SK-N-SH (cell line): ENCODE measurements at regions not wholly inside any gene's neighbourhood (a gene's known extent, or its start where the extent isn't known, plus 50 kb on each side); places are given as distances from the start of the nearest gene placed in this dataset.

Experiments
- ELF1 ChIP-seq: IDR thresholded peaks from 2 replicates; pipeline ENCODE4 v1.4.0; 2012
- EP300 ChIP-seq, 2 experiments: IDR thresholded peaks; 2 replicates each; pipeline versions ENCODE4 v1.4.0 to v1.6.1; 2012; ENCODE audit warnings: borderline replicate concordance in 1 of 2, low read depth in 1 of 2, low read length in 1 of 2
- MXI1 ChIP-seq: IDR thresholded peaks from 2 replicates; pipeline ENCODE4 v1.6.1; 2012; ENCODE audit warnings: mild to moderate bottlenecking, low read depth, low read length, improper control_type of control experiment
- TF ChIP-seq, protein P1 (sequence below): fragments of 200-600 bp; sonication (generic); IDR thresholded peaks from 2 replicates; pipeline ENCODE4 v1.6.1; 2017; ENCODE audit warnings: antibody characterized with exemption, mild to moderate bottlenecking, moderate library complexity

DNA sequence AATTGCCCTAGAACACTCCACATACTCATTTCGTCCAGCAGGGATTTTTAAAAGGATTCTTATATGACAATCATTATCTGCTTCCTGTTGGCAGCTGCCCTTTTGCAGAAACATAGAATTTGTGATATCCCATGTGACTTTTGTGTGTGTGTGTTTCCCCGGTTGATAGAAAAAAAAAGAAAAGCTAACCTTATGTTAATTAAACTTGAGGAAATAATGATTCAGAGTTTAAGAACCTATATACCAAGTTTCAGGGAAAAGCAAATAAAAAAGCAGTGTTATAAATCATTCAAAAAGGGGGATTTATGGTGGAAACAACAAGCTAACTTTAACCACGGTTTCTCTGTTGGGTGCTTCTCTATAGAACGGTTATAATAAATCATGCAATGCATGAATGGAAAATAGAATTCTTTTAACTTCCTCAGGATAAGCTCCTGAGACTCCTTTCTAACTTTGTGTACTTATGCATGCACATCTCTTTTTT is 826.9 kb upstream of the EYS start:
- no peak for TF ChIP-seq MXI1
- TF ChIP-seq, protein P1, sequence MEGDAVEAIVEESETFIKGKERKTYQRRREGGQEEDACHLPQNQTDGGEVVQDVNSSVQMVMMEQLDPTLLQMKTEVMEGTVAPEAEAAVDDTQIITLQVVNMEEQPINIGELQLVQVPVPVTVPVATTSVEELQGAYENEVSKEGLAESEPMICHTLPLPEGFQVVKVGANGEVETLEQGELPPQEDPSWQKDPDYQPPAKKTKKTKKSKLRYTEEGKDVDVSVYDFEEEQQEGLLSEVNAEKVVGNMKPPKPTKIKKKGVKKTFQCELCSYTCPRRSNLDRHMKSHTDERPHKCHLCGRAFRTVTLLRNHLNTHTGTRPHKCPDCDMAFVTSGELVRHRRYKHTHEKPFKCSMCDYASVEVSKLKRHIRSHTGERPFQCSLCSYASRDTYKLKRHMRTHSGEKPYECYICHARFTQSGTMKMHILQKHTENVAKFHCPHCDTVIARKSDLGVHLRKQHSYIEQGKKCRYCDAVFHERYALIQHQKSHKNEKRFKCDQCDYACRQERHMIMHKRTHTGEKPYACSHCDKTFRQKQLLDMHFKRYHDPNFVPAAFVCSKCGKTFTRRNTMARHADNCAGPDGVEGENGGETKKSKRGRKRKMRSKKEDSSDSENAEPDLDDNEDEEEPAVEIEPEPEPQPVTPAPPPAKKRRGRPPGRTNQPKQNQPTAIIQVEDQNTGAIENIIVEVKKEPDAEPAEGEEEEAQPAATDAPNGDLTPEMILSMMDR = no peak
- no peak for TF ChIP-seq EP300 (IDR thresholded peaks at IDR 0.05; ENCODE audit: borderline replicate concordance in 1 of 2, low read depth in 1 of 2, low read length in 1 of 2)
- no peak for TF ChIP-seq ELF1
